Gastrocnemius medialis (tissue), 4 donors: ENCODE measurements at regions not wholly inside any gene's neighbourhood (a gene's known extent, or its start where the extent isn't known, plus 50 kb on each side); places are given as distances from the start of the nearest gene placed in this dataset.

Source experiments
- POLR2A ChIP-seq, 2 donors: fragments of 450-650 bp; IDR thresholded peaks; one replicate each; pipeline ENCODE4 v1.6.1; 2017; ENCODE audit warnings: antibody characterized with exemption in 2 of 2, mild to moderate bottlenecking in 2 of 2, moderate library complexity in 2 of 2
- TF ChIP-seq, protein P1 (sequence below), 5 experiments: fragments of 450-650 bp in 3 of 5; fragments of 200-600 bp in 2 of 5; sonication (generic) in 2 of 5; IDR thresholded peaks in 4 of 5; conservative IDR thresholded peaks in 1 of 5; 1 replicate in 4 of 5; 2 replicates in 1 of 5; pipeline ENCODE4 v1.5.1; 2016 to 2019; ENCODE audit warnings: antibody characterized with exemption in 5 of 5, mild to moderate bottlenecking in 3 of 5, moderate library complexity in 3 of 5

- TF ChIP-seq, protein P1, sequence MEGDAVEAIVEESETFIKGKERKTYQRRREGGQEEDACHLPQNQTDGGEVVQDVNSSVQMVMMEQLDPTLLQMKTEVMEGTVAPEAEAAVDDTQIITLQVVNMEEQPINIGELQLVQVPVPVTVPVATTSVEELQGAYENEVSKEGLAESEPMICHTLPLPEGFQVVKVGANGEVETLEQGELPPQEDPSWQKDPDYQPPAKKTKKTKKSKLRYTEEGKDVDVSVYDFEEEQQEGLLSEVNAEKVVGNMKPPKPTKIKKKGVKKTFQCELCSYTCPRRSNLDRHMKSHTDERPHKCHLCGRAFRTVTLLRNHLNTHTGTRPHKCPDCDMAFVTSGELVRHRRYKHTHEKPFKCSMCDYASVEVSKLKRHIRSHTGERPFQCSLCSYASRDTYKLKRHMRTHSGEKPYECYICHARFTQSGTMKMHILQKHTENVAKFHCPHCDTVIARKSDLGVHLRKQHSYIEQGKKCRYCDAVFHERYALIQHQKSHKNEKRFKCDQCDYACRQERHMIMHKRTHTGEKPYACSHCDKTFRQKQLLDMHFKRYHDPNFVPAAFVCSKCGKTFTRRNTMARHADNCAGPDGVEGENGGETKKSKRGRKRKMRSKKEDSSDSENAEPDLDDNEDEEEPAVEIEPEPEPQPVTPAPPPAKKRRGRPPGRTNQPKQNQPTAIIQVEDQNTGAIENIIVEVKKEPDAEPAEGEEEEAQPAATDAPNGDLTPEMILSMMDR (IDR thresholded peaks at IDR 0.05 in 4 of 5, conservative IDR thresholded peaks at IDR 0.05 in 1 of 5) = no peak
- no peak for TF ChIP-seq POLR2A (IDR thresholded peaks at IDR 0.05)
Observed at GRCh38 chr22:49460091-49460490, 367.6 kb downstream of the BRD1 start.
